C4-2B (cell line): ENCODE measurements at regions not wholly inside any gene's neighbourhood (a gene's known extent, or its start where the extent isn't known, plus 50 kb on each side); places are given as distances from the start of the nearest gene placed in this dataset.
"Not testable (repeated sequence)": the region's sequence is repeated elsewhere in the genome, so short reads cannot be mapped to it uniquely, and the experiment has no call there.

ENCODE experiments used
- ZFX ChIP-seq: fragments of 450-650 bp; IDR thresholded peaks from 2 replicates; pipeline ENCODE4 v1.6.1; 2017
- TF ChIP-seq, protein P1 (sequence below): fragments of 450-650 bp; conservative IDR thresholded peaks from 2 replicates; pipeline ENCODE4 v1.5.1; 2017; ENCODE audit warnings: mild to moderate bottlenecking

DNA sequence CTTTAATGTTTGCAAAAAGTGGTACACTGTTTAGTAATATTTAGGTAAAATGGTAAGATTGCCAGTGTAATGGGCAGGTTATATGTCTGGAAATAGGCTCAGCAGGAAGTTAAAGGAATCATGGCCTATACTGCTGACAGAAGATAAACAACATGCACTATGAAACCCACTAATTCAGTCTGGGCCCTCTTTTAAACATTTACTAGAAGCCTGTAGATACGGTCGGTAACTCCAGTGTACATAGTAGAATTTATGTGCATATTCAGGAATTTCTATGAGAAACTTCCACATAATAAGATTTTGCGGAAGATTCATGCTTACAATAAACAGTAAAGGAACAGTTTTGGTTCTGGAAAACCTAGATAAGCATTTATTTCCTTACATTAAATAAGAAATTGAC lies 1896.9 kb downstream of the KHDRBS2 start:
- TF ChIP-seq, protein P1, sequence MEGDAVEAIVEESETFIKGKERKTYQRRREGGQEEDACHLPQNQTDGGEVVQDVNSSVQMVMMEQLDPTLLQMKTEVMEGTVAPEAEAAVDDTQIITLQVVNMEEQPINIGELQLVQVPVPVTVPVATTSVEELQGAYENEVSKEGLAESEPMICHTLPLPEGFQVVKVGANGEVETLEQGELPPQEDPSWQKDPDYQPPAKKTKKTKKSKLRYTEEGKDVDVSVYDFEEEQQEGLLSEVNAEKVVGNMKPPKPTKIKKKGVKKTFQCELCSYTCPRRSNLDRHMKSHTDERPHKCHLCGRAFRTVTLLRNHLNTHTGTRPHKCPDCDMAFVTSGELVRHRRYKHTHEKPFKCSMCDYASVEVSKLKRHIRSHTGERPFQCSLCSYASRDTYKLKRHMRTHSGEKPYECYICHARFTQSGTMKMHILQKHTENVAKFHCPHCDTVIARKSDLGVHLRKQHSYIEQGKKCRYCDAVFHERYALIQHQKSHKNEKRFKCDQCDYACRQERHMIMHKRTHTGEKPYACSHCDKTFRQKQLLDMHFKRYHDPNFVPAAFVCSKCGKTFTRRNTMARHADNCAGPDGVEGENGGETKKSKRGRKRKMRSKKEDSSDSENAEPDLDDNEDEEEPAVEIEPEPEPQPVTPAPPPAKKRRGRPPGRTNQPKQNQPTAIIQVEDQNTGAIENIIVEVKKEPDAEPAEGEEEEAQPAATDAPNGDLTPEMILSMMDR, result not testable (repeated sequence)
- TF ChIP-seq ZFX, result not testable (repeated sequence)
